Fibroblast of lung (primary cell): ENCODE measurements at regions not wholly inside any gene's neighbourhood (a gene's known extent, or its start where the extent isn't known, plus 50 kb on each side); places are given as distances from the start of the nearest gene placed in this dataset.

Source experiments
- EZH2 ChIP-seq: IDR thresholded peaks from 2 replicates; pipeline ENCODE4 v1.5.1; 2012; ENCODE audit warnings: low read length, control low read depth, mild to moderate bottlenecking; ENCODE audit errors: missing control alignments
- TF ChIP-seq, protein P1 (sequence below), 2 donors: IDR thresholded peaks in 1 of 2; conservative IDR thresholded peaks in 1 of 2; 1 replicate in 1 of 2; 2 replicates in 1 of 2; pipeline ENCODE4 v1.5.1; 2011 to 2012; ENCODE audit warnings: low read length in 2 of 2, control low read depth in 1 of 2, inconsistent platforms in 1 of 2, low read depth in 1 of 2, mild to moderate bottlenecking in 1 of 2

DNA sequence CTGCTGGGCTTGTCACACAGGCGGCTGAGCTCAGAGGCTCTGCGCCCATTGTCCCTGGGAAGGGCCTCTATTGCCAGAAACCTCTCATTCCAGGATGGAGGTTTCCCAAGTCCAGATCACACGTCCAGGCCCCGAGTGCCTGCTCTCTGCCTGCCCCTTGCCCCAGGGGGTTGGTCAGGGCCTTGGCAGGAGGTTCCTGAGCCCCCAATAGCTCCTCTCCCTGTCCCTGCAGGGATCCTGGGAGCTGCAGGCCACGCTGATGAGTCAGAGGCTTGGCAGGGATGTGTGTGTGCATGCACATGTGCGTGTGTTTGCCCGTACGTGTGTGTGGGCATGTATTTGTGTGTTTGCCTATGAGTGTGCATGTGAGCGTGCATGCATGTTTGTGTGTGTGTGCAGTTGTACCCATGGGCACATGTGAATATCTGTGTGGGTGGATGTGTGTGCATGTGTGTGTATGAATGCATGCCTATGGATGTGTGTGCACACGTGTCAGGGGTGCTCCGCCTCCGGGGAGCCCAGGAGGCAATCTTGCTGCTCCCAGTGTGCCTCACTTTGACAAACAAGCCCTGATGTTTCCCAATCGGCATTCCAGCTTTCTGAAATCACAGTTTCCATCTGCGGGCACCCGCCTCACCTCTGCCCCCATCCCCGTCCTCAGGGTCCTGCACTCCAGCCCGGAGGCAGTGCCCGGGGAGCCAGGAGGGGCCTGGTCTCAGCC, 98.4 kb upstream of the GSE1 start:
- TF ChIP-seq, protein P1, sequence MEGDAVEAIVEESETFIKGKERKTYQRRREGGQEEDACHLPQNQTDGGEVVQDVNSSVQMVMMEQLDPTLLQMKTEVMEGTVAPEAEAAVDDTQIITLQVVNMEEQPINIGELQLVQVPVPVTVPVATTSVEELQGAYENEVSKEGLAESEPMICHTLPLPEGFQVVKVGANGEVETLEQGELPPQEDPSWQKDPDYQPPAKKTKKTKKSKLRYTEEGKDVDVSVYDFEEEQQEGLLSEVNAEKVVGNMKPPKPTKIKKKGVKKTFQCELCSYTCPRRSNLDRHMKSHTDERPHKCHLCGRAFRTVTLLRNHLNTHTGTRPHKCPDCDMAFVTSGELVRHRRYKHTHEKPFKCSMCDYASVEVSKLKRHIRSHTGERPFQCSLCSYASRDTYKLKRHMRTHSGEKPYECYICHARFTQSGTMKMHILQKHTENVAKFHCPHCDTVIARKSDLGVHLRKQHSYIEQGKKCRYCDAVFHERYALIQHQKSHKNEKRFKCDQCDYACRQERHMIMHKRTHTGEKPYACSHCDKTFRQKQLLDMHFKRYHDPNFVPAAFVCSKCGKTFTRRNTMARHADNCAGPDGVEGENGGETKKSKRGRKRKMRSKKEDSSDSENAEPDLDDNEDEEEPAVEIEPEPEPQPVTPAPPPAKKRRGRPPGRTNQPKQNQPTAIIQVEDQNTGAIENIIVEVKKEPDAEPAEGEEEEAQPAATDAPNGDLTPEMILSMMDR (conservative IDR thresholded peaks at IDR 0.05 in 1 of 2, IDR thresholded peaks at IDR 0.05 in 1 of 2; ENCODE audit: low read depth in 1 of 2, low read length in 2 of 2), result no peak
- TF ChIP-seq EZH2, result no peak
